ENCODE measurements at regions not wholly inside any gene's neighbourhood (a gene's known extent, or its start where the extent isn't known, plus 50 kb on each side); places are given as distances from the start of the nearest gene placed in this dataset.

- Histone ChIP-seq H3K4me3 (ENCODE audit: low read depth, low read length) (no peak overlapping the region), H3K27ac (no peak overlapping the region), H3K27me3 (replicated peaks) (no peaks in the 10 kb centered on the region), H3K36me3 (replicated peaks) (no peaks in the 10 kb centered on the region)
- peak; percentile 53 for DNase-seq
- in situ Hi-C loops (cut with HindIII; ENCODE audit: low pct_ligation_motif_present, low sequenced_read_pairs): no loop called here
- peak; percentile 89 for TF ChIP-seq CTCF (IDR thresholded peaks at IDR 0.05; ENCODE audit: low read depth, low read length, missing control alignments)
Measured at GRCh38 chr7:26061678-26062603, 90.1 kb upstream of the NFE2L3 start.

GRCh38 chr7:26065652-26066051, 86.3 kb upstream of the NFE2L3 start:
- no peaks in the 10 kb centered on the region for H3K36me3 ChIP-seq (replicated peaks)
- no peak for DNase-seq
- no peak overlapping the region for H3K4me3 ChIP-seq (ENCODE audit: low read depth, low read length)
- no peak overlapping the region for H3K27ac ChIP-seq
- in situ Hi-C loops (cut with HindIII; ENCODE audit: low pct_ligation_motif_present, low sequenced_read_pairs): no loop called here
- no peaks in the 10 kb centered on the region for H3K27me3 ChIP-seq (replicated peaks)
- no peak for TF ChIP-seq CTCF (IDR thresholded peaks at IDR 0.05; ENCODE audit: low read depth, low read length, missing control alignments)

- DNase-seq: no peak
Measured at GRCh38 chr7:26066736-26067135, 85.3 kb upstream of the NFE2L3 start.

GRCh38 chr7:26070290-26070689, 81.7 kb upstream of the NFE2L3 start:
- H3K27ac ChIP-seq: no peak overlapping the region
- no peaks in the 10 kb centered on the region for H3K36me3 ChIP-seq (replicated peaks)
- H3K4me3 ChIP-seq (ENCODE audit: low read depth, low read length): no peak overlapping the region
- DNase-seq: no peak
- TF ChIP-seq CTCF (IDR thresholded peaks at IDR 0.05; ENCODE audit: low read depth, low read length, missing control alignments): no peak
- no peaks in the 10 kb centered on the region for H3K27me3 ChIP-seq (replicated peaks)
- in situ Hi-C loops (cut with HindIII; ENCODE audit: low pct_ligation_motif_present, low sequenced_read_pairs): no loop called here

More at GRCh38 chr7:26066736-26067135, 85.3 kb upstream of the NFE2L3 start:
- no peak overlapping the region for H3K4me3 ChIP-seq (ENCODE audit: low read depth, low read length)
- H3K27me3 ChIP-seq (replicated peaks): no peaks in the 10 kb centered on the region
- no peak for TF ChIP-seq CTCF (IDR thresholded peaks at IDR 0.05; ENCODE audit: low read depth, low read length, missing control alignments)
- no peaks in the 10 kb centered on the region for H3K36me3 ChIP-seq (replicated peaks)
- no peak overlapping the region for H3K27ac ChIP-seq
- in situ Hi-C loops (cut with HindIII; ENCODE audit: low pct_ligation_motif_present, low sequenced_read_pairs): no loop called here

GRCh38 chr7:26071622-26072456, 80.2 kb upstream of the NFE2L3 start:
- in situ Hi-C loops (cut with HindIII; ENCODE audit: low pct_ligation_motif_present, low sequenced_read_pairs): no loop called here
- H3K27ac ChIP-seq: no peak overlapping the region
- H3K36me3 ChIP-seq (replicated peaks): no peaks in the 10 kb centered on the region
- H3K27me3 ChIP-seq (replicated peaks): no peaks in the 10 kb centered on the region
- DNase-seq: no peak
- H3K4me3 ChIP-seq (ENCODE audit: low read depth, low read length): no peak overlapping the region
- TF ChIP-seq CTCF (IDR thresholded peaks at IDR 0.05; ENCODE audit: low read depth, low read length, missing control alignments): no peak

Measured in brain microvascular endothelial cell (primary cell).